HFFc6 (cell line): ENCODE measurements at regions not wholly inside any gene's neighbourhood (a gene's known extent, or its start where the extent isn't known, plus 50 kb on each side); places are given as distances from the start of the nearest gene placed in this dataset.

ENCODE experiments used
- DNase-seq: peaks from one replicate; pipeline ENCODE4 v3.0.0-alpha.2; 2018
- H3K27ac Mint-ChIP-seq: 2 replicates; pipeline ENCODE4 v1.8.0; 2020; ENCODE audit warnings: mild to moderate bottlenecking, mixed read lengths
- H3K27me3 Mint-ChIP-seq: 2 replicates; pipeline ENCODE4 v1.8.0; 2021; ENCODE audit warnings: mild to moderate bottlenecking, moderate library complexity, mixed read lengths; ENCODE audit not compliant: insufficient read depth
- H3K36me3 Mint-ChIP-seq: 2 replicates; pipeline ENCODE4 v1.8.0; 2021; ENCODE audit warnings: low read depth, mixed read lengths
- H3K4me1 Mint-ChIP-seq: 2 replicates; pipeline ENCODE4 v1.8.0; 2020; ENCODE audit warnings: low read depth, mixed read lengths
- H3K4me3 Mint-ChIP-seq: 2 replicates; pipeline ENCODE4 v1.8.0; 2020; ENCODE audit warnings: mild to moderate bottlenecking, moderate library complexity, mixed read lengths
- H3K9me3 Mint-ChIP-seq: 2 replicates; pipeline ENCODE4 v1.8.0; 2020; ENCODE audit warnings: mild to moderate bottlenecking, mixed read lengths
- CTCF ChIP-seq: fragments of 200-600 bp; sonication (generic); IDR thresholded peaks from 2 replicates; pipeline ENCODE4 v1.5.0; 2021; ENCODE audit warnings: antibody characterized with exemption, mild to moderate bottlenecking

GRCh38 chr21:38922474-38923235 is 116.9 kb downstream of the ETS2 start:
- DNase-seq: no peak
- TF ChIP-seq CTCF: no peak
- Mint-ChIP-seq H3K9me3 (peaks cover 7% of the 10 kb centered on the region), H3K27me3 (no peaks in the 10 kb centered on the region; the same call in none of the 2 replicates), H3K4me1 (peaks cover 76% of the 10 kb centered on the region), H3K4me3 (no peak overlapping the region), H3K36me3 (peaks cover 24% of the 10 kb centered on the region), H3K27ac (no peak overlapping the region)

GRCh38 chr21:38921511-38922251 is 116.0 kb downstream of the ETS2 start:
- H3K36me3 Mint-ChIP-seq: peaks cover 16% of the 10 kb centered on the region
- H3K4me3 Mint-ChIP-seq: peak overlapping the region; percentile 87; the same call in 1 of the 2 replicates
- no peak for DNase-seq
- H3K27ac Mint-ChIP-seq: peak overlapping the region; percentile 91
- no peak for TF ChIP-seq CTCF
- peaks cover 3% of the 10 kb centered on the region; the same call in 1 of the 2 replicates for H3K9me3 Mint-ChIP-seq
- no peaks in the 10 kb centered on the region; the same call in none of the 2 replicates for H3K27me3 Mint-ChIP-seq
- H3K4me1 Mint-ChIP-seq: peaks cover 68% of the 10 kb centered on the region

- Mint-ChIP-seq H3K4me3 (peak overlapping the region; percentile 87), H3K4me1 (peaks cover 59% of the 10 kb centered on the region), H3K27me3 (no peaks in the 10 kb centered on the region; the same call in none of the 2 replicates), H3K36me3 (peaks cover 13% of the 10 kb centered on the region), H3K9me3 (no peaks in the 10 kb centered on the region), H3K27ac (peak overlapping the region; percentile 91)
- TF ChIP-seq CTCF: no peak
- peak; percentile 71 for DNase-seq
Observed at GRCh38 chr21:38920631-38921398, 115.1 kb downstream of the ETS2 start.

- DNase-seq: no peak
- H3K36me3 Mint-ChIP-seq: peaks cover 13% of the 10 kb centered on the region
- peaks cover 47% of the 10 kb centered on the region for H3K4me1 Mint-ChIP-seq
- H3K27ac Mint-ChIP-seq: no peak overlapping the region
- H3K4me3 Mint-ChIP-seq: no peak overlapping the region
- TF ChIP-seq CTCF: no peak
- H3K27me3 Mint-ChIP-seq: no peaks in the 10 kb centered on the region; the same call in none of the 2 replicates
- no peaks in the 10 kb centered on the region for H3K9me3 Mint-ChIP-seq
Observed at GRCh38 chr21:38918607-38919346, 113.0 kb downstream of the ETS2 start.
